ENCODE measurements at regions not wholly inside any gene's neighbourhood (a gene's known extent, or its start where the extent isn't known, plus 50 kb on each side); places are given as distances from the start of the nearest gene placed in this dataset.

GRCh38 chr2:10515887-10516286 is 67.8 kb upstream of the ODC1 start:
- no peaks in the 10 kb centered on the region for H3K36me3 ChIP-seq (ENCODE audit: insufficient read depth)
- H3K27ac ChIP-seq = no peak overlapping the region
- H4K20me1 ChIP-seq (ENCODE audit: insufficient read depth) = no peaks in the 10 kb centered on the region
- no peaks in the 10 kb centered on the region for H3K4me1 ChIP-seq (ENCODE audit: low read depth, poor library complexity, severe bottlenecking)
- no peak overlapping the region for H2AFZ ChIP-seq (ENCODE audit: low read depth)
- no peak overlapping the region for H3K9ac ChIP-seq
- no peaks in the 10 kb centered on the region for H3K79me2 ChIP-seq (ENCODE audit: insufficient read depth, low read depth)
- H3K4me3 ChIP-seq (IDR thresholded peaks at IDR 0.05; ENCODE audit: insufficient read depth, low read depth, low read length) = no peak overlapping the region
- no peak for TF ChIP-seq CTCF (conservative IDR thresholded peaks at IDR 0.05; ENCODE audit: low read depth, low read length)
- no peaks in the 10 kb centered on the region for H3K27me3 ChIP-seq (ENCODE audit: insufficient read depth, low read depth)
- H3K4me2 ChIP-seq = no peak overlapping the region

GRCh38 chr2:10514743-10515142 is 66.6 kb upstream of the ODC1 start:
- no peak overlapping the region for H3K4me2 ChIP-seq
- no peaks in the 10 kb centered on the region for H4K20me1 ChIP-seq (ENCODE audit: insufficient read depth)
- no peaks in the 10 kb centered on the region for H3K27me3 ChIP-seq (ENCODE audit: insufficient read depth, low read depth)
- no peak overlapping the region for H3K27ac ChIP-seq
- H2AFZ ChIP-seq (ENCODE audit: low read depth) = no peak overlapping the region
- no peaks in the 10 kb centered on the region for H3K79me2 ChIP-seq (ENCODE audit: insufficient read depth, low read depth)
- no peaks in the 10 kb centered on the region for H3K36me3 ChIP-seq (ENCODE audit: insufficient read depth)
- no peak for TF ChIP-seq CTCF (conservative IDR thresholded peaks at IDR 0.05; ENCODE audit: low read depth, low read length)
- H3K4me3 ChIP-seq (IDR thresholded peaks at IDR 0.05; ENCODE audit: insufficient read depth, low read depth, low read length) = no peak overlapping the region
- H3K4me1 ChIP-seq (ENCODE audit: low read depth, poor library complexity, severe bottlenecking) = no peaks in the 10 kb centered on the region
- no peak overlapping the region for H3K9ac ChIP-seq

GRCh38 chr2:10514273-10514672 is 66.1 kb upstream of the ODC1 start:
- Histone ChIP-seq H3K79me2 (ENCODE audit: insufficient read depth, low read depth) (no peaks in the 10 kb centered on the region), H3K36me3 (ENCODE audit: insufficient read depth) (no peaks in the 10 kb centered on the region), H4K20me1 (ENCODE audit: insufficient read depth) (no peaks in the 10 kb centered on the region), H3K4me2 (no peak overlapping the region), H3K4me3 (IDR thresholded peaks at IDR 0.05; ENCODE audit: insufficient read depth, low read depth, low read length) (no peak overlapping the region), H3K4me1 (ENCODE audit: low read depth, poor library complexity, severe bottlenecking) (no peaks in the 10 kb centered on the region), H3K27me3 (ENCODE audit: insufficient read depth, low read depth) (no peaks in the 10 kb centered on the region), H2AFZ (ENCODE audit: low read depth) (no peak overlapping the region), H3K9ac (no peak overlapping the region), H3K27ac (no peak overlapping the region)
- TF ChIP-seq CTCF (conservative IDR thresholded peaks at IDR 0.05; ENCODE audit: low read depth, low read length) = no peak

- no peak overlapping the region for H3K9ac ChIP-seq
- no peak overlapping the region for H3K27ac ChIP-seq
Measured at GRCh38 chr2:10513201-10513600, 65.1 kb upstream of the ODC1 start.

More at GRCh38 chr2:10513201-10513600, 65.1 kb upstream of the ODC1 start:
- H3K79me2 ChIP-seq (ENCODE audit: insufficient read depth, low read depth) = no peaks in the 10 kb centered on the region
- H3K4me3 ChIP-seq (IDR thresholded peaks at IDR 0.05; ENCODE audit: insufficient read depth, low read depth, low read length) = no peak overlapping the region
- no peaks in the 10 kb centered on the region for H3K36me3 ChIP-seq (ENCODE audit: insufficient read depth)
- no peak overlapping the region for H2AFZ ChIP-seq (ENCODE audit: low read depth)
- TF ChIP-seq CTCF (conservative IDR thresholded peaks at IDR 0.05; ENCODE audit: low read depth, low read length) = no peak
- no peaks in the 10 kb centered on the region for H3K27me3 ChIP-seq (ENCODE audit: insufficient read depth, low read depth)
- H4K20me1 ChIP-seq (ENCODE audit: insufficient read depth) = no peaks in the 10 kb centered on the region
- H3K4me1 ChIP-seq (ENCODE audit: low read depth, poor library complexity, severe bottlenecking) = no peaks in the 10 kb centered on the region
- no peak overlapping the region for H3K4me2 ChIP-seq
